Left lung (tissue), 4 donors: ENCODE measurements at regions not wholly inside any gene's neighbourhood (a gene's known extent, or its start where the extent isn't known, plus 50 kb on each side); places are given as distances from the start of the nearest gene placed in this dataset.

ENCODE experiments used
- ATAC-seq: fragments of 200-7000 bp; cut with Tn5 transposase; one replicate; pipeline ENCODE4 v1.9.1; 2020; ENCODE audit warnings: moderate library complexity
- DNase-seq, 4 donors: peaks; one replicate each; pipeline ENCODE4 v3.0.0-alpha.2; 2013 to 2020
- H3K27ac ChIP-seq, 2 donors: fragments of 200-600 bp; sonication (generic) in 1 of 2; one replicate each; pipeline versions ENCODE4 v1.5.0 to v1.8.0; 2020 to 2021
- H3K27me3 ChIP-seq, 2 donors: fragments of 200-600 bp; sonication (generic) in 1 of 2; one replicate each; pipeline versions ENCODE4 v1.5.0 to v1.8.0; 2020 to 2021
- H3K36me3 ChIP-seq, 2 donors: fragments of 200-600 bp; sonication (generic) in 1 of 2; one replicate each; pipeline versions ENCODE4 v1.5.0 to v1.8.0; 2020 to 2021
- H3K4me1 ChIP-seq, 2 donors: fragments of 200-600 bp; one replicate each; pipeline ENCODE4 v1.8.0; 2021
- H3K4me3 ChIP-seq, 2 donors: fragments of 200-600 bp; sonication (generic) in 1 of 2; one replicate each; pipeline versions ENCODE4 v1.5.0 to v1.8.0; 2020 to 2021; ENCODE audit warnings: mild to moderate bottlenecking in 1 of 2
- H3K9me3 ChIP-seq, 2 donors: fragments of 200-600 bp; sonication (generic) in 1 of 2; one replicate each; pipeline versions ENCODE4 v1.5.0 to v1.8.0; 2020 to 2021
- CTCF ChIP-seq, 2 donors: fragments of 200-600 bp; sonication (generic) in 1 of 2; IDR thresholded peaks; one replicate each; pipeline versions ENCODE4 v1.5.0 to v1.8.0; 2021; ENCODE audit warnings: antibody characterized with exemption in 2 of 2
- intact Hi-C, 2 donors: fragments of 100-400 bp; cut with DNase I; formaldehyde crosslinking; loops; one replicate each; pipeline versions ENCODE4 v1.11.2 to v1.14.2; 2022
- donor health status: DM: no; HTN: yes; CAD: no.
- donor health status: DM: no; HTN: no; CAD: no.

- Histone ChIP-seq H3K27me3 (no peaks in the 10 kb centered on the region), H3K27ac (no peak overlapping the region), H3K4me3 (no peak overlapping the region), H3K36me3 (no peaks in the 10 kb centered on the region), H3K4me1 (peaks cover 0 to 4% of the 10 kb centered on the region in 2 donors), H3K9me3 (peaks cover 0 to 12% of the 10 kb centered on the region in 2 donors)
- peak; percentile 31 for ATAC-seq
- no peak for TF ChIP-seq CTCF (IDR thresholded peaks at IDR 0.05)
- DNase-seq, result no peak
- intact Hi-C loops, result no loop called here
These were observed 470.5 kb downstream of the COL12A1 start for GRCh38 chr6:74735304-74735703.

GRCh38 chr6:74734901-74735300 lies 471.0 kb downstream of the COL12A1 start:
- H3K27ac ChIP-seq, result no peak overlapping the region
- intact Hi-C loops, result no loop called here
- ATAC-seq, result no peak

GRCh38 chr6:74733830-74734620 lies 471.8 kb downstream of the COL12A1 start:
- H3K4me1 ChIP-seq, result peaks cover 0 to 4% of the 10 kb centered on the region in 2 donors
- H3K27ac ChIP-seq, result no peak overlapping the region
- TF ChIP-seq CTCF (IDR thresholded peaks at IDR 0.05), result no peak
- no peaks in the 10 kb centered on the region for H3K27me3 ChIP-seq
- DNase-seq (no peak), ATAC-seq (peak; percentile 73)
- H3K4me3 ChIP-seq, result no peak overlapping the region
- intact Hi-C loops, result no loop called here
- H3K9me3 ChIP-seq, result peaks cover 0 to 12% of the 10 kb centered on the region in 2 donors
- H3K36me3 ChIP-seq, result no peaks in the 10 kb centered on the region

More at GRCh38 chr6:74734901-74735300, 471.0 kb downstream of the COL12A1 start:
- H3K27me3 ChIP-seq, result no peaks in the 10 kb centered on the region
- TF ChIP-seq CTCF (IDR thresholded peaks at IDR 0.05), result no peak
- H3K36me3 ChIP-seq, result no peaks in the 10 kb centered on the region
- peaks cover 0 to 12% of the 10 kb centered on the region in 2 donors for H3K9me3 ChIP-seq
- H3K4me3 ChIP-seq, result no peak overlapping the region
- DNase-seq, result no peak
- H3K4me1 ChIP-seq, result peaks cover 0 to 4% of the 10 kb centered on the region in 2 donors

- ATAC-seq (peak; percentile 31), DNase-seq (no peak)
- no peaks in the 10 kb centered on the region for H3K36me3 ChIP-seq
- peaks cover 0 to 4% of the 10 kb centered on the region in 2 donors for H3K4me1 ChIP-seq
- no peak overlapping the region for H3K27ac ChIP-seq
- no peaks in the 10 kb centered on the region for H3K27me3 ChIP-seq
- H3K9me3 ChIP-seq, result peaks cover 0 to 7% of the 10 kb centered on the region in 2 donors
- no peak for TF ChIP-seq CTCF (IDR thresholded peaks at IDR 0.05)
- no peak overlapping the region for H3K4me3 ChIP-seq
- intact Hi-C loops, result no loop called here
These were observed 473.9 kb downstream of the COL12A1 start for GRCh38 chr6:74731931-74732330.

GRCh38 chr6:74731204-74731603 lies 474.6 kb downstream of the COL12A1 start:
- Histone ChIP-seq H3K4me1 (peaks cover 0 to 4% of the 10 kb centered on the region in 2 donors), H3K36me3 (no peaks in the 10 kb centered on the region), H3K27ac (no peak overlapping the region), H3K4me3 (no peak overlapping the region), H3K27me3 (no peaks in the 10 kb centered on the region), H3K9me3 (no peaks in the 10 kb centered on the region)
- intact Hi-C loops, result no loop called here
- no peak for TF ChIP-seq CTCF (IDR thresholded peaks at IDR 0.05)
- DNase-seq (no peak), ATAC-seq (peak; percentile 82)
